GM12874 (cell line): ENCODE measurements at regions not wholly inside any gene's neighbourhood (a gene's known extent, or its start where the extent isn't known, plus 50 kb on each side); places are given as distances from the start of the nearest gene placed in this dataset.

Experiments
- CTCF ChIP-seq: IDR thresholded peaks from 2 replicates; pipeline ENCODE4 v1.5.1; 2011; ENCODE audit warnings: low read depth, mild to moderate bottlenecking, control low read depth, low read length, moderate library complexity; ENCODE audit not compliant: insufficient read depth

- no peak for TF ChIP-seq CTCF
These were observed 317.7 kb upstream of the LRFN5 start for GRCh38 chr14:41289025-41289424.

GRCh38 chr14:41285186-41285748 is 321.4 kb upstream of the LRFN5 start:
- no peak for TF ChIP-seq CTCF

- TF ChIP-seq CTCF: no peak
These were observed 325.9 kb upstream of the LRFN5 start for GRCh38 chr14:41280745-41281144.

GRCh38 chr14:41277450-41277849 is 329.2 kb upstream of the LRFN5 start:
- no peak for TF ChIP-seq CTCF

- no peak for TF ChIP-seq CTCF
These were observed 349.2 kb upstream of the LRFN5 start for GRCh38 chr14:41257476-41257875.

GRCh38 chr14:41235466-41235865 is 371.2 kb upstream of the LRFN5 start:
- no peak for TF ChIP-seq CTCF

- no peak for TF ChIP-seq CTCF
These were observed 376.0 kb upstream of the LRFN5 start for GRCh38 chr14:41230683-41231082.
